ENCODE measurements at regions not wholly inside any gene's neighbourhood (a gene's known extent, or its start where the extent isn't known, plus 50 kb on each side); places are given as distances from the start of the nearest gene placed in this dataset.
A peak's percentile ranks its signal among the peaks of the same experiment; 100 is the strongest.

DNA sequence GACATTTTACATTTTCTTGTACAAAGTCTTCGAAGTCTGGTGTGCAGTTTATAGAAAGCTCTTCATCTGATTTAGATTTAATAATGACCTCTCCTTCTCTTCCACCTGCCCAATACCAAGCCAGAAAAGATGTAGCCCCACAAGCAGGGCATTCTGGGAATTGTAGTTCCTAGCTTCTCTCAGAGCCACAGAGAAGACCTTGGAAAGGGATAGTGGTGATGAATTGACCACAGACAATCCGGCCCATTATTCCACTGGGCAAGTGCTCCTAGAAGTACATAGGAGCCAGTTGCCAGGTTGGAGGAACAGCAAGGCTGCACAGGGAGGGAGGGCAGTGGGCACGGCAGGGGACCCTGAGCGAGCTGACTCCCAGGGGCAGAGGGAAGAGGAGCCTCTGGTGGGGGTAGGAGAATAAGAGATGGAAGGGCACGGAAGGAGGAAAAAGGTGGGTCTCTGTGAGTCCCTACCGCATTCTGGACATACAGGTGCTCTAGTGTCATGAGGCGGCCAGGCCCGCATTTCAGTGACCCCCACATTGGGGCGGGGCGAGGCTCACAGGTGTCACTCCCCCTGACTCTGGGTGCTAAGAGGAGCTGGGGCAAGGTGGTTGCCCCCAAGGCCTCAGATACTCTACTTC is 152.5 kb upstream of the HAAO start:
- POLR2A ChIA-PET: no interaction called here
- no peak overlapping the region for H3K27ac ChIP-seq (ENCODE audit: insufficient read depth, low read depth, low read length)
- H3K9ac ChIP-seq (replicated peaks; ENCODE audit: extremely low read depth, insufficient read depth, low read length): no peak overlapping the region
- H3K4me3 ChIP-seq (replicated peaks in 1 of 3; ENCODE audit: insufficient read depth in 1 of 3, low read depth in 1 of 3, low read length in 3 of 3): no peak overlapping the region
- DNase-seq (ENCODE audit: low read depth, low spot score) (no peak), FAIRE-seq (peak; percentile 59)
- H3K27me3 ChIP-seq (ENCODE audit: control insufficient read depth in 2 of 2, insufficient read depth in 2 of 2, low read length in 2 of 2): no peaks in the 10 kb centered on the region
- TF ChIP-seq GATA2 (IDR thresholded peaks at IDR 0.05; ENCODE audit: insufficient read depth, insufficient read length, low read depth, low read length) (no peak), MYC (IDR thresholded peaks at IDR 0.05; ENCODE audit: low read depth, low read length) (no peak), FOS (IDR thresholded peaks at IDR 0.05; ENCODE audit: borderline replicate concordance, insufficient read depth, low read length) (no peak), EZH2 (IDR thresholded peaks at IDR 0.05; ENCODE audit: borderline replicate concordance, low read depth, low read length, severe bottlenecking) (no peak), POLR2A (IDR thresholded peaks at IDR 0.05; ENCODE audit: low read depth, low read length) (no peak)
- TF ChIP-seq, protein P1, sequence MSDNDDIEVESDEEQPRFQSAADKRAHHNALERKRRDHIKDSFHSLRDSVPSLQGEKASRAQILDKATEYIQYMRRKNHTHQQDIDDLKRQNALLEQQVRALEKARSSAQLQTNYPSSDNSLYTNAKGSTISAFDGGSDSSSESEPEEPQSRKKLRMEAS (IDR thresholded peaks at IDR 0.05; ENCODE audit: insufficient read depth, insufficient read length): no peak
- TF ChIP-seq, protein P2, sequence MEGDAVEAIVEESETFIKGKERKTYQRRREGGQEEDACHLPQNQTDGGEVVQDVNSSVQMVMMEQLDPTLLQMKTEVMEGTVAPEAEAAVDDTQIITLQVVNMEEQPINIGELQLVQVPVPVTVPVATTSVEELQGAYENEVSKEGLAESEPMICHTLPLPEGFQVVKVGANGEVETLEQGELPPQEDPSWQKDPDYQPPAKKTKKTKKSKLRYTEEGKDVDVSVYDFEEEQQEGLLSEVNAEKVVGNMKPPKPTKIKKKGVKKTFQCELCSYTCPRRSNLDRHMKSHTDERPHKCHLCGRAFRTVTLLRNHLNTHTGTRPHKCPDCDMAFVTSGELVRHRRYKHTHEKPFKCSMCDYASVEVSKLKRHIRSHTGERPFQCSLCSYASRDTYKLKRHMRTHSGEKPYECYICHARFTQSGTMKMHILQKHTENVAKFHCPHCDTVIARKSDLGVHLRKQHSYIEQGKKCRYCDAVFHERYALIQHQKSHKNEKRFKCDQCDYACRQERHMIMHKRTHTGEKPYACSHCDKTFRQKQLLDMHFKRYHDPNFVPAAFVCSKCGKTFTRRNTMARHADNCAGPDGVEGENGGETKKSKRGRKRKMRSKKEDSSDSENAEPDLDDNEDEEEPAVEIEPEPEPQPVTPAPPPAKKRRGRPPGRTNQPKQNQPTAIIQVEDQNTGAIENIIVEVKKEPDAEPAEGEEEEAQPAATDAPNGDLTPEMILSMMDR (IDR thresholded peaks at IDR 0.05; ENCODE audit: extremely low read depth in 1 of 2, insufficient read depth in 1 of 2, low read depth in 1 of 2, low read length in 2 of 2): no peak
- H3K36me3 ChIP-seq (ENCODE audit: control insufficient read depth in 2 of 2, extremely low read depth in 1 of 2, insufficient read depth in 2 of 2, low read length in 2 of 2): no peaks in the 10 kb centered on the region
- H4K20me1 ChIP-seq (replicated peaks; ENCODE audit: control insufficient read depth, extremely low read depth, insufficient read depth, low read length): no peaks in the 10 kb centered on the region
- BruUV-seq (replicated peaks): no TSS peak
- H3K79me2 ChIP-seq (ENCODE audit: control insufficient read depth, insufficient read depth, low read length): no peaks in the 10 kb centered on the region
- no peak overlapping the region for H3K4me2 ChIP-seq (ENCODE audit: insufficient read depth, low read length)
- no peak overlapping the region for H2AFZ ChIP-seq (ENCODE audit: low read depth, low read length)
- no peaks in the 10 kb centered on the region for H3K4me1 ChIP-seq (ENCODE audit: control insufficient read depth, extremely low read depth, insufficient read depth, low read length)
- intact Hi-C loops (cut with micrococcal nuclease): loop anchor here (5.0 kb wide), 1 partner anchor 632 kb away; no protein-coding TSS in a partner anchor
- H3K9me1 ChIP-seq (replicated peaks; ENCODE audit: control insufficient read depth, extremely low read depth, insufficient read depth, low read length): no peaks in the 10 kb centered on the region
- dilution Hi-C loops (cut with MboI; ENCODE audit: extremely low pct_ligation_motif_present, low sequenced_read_pairs): no loop called here
- CTCF ChIA-PET: interaction anchor here (1.0 to 5.3 kb wide), 10 partner anchors 17 to 634 kb away, joined by 3 to 75 read pairs (median 10); partner anchors contain the start of gene ZFP36L2
- no peaks in the 10 kb centered on the region for H3K9me3 ChIP-seq (replicated peaks; ENCODE audit: control insufficient read depth, insufficient read depth, low read length)

All from endothelial cell of umbilical vein (primary cell).